GM12892 (cell line): ENCODE measurements at regions not wholly inside any gene's neighbourhood (a gene's known extent, or its start where the extent isn't known, plus 50 kb on each side); places are given as distances from the start of the nearest gene placed in this dataset.
A peak's percentile ranks its signal among the peaks of the same experiment; 100 is the strongest.

ENCODE experiments used
- DNase-seq: peaks from one replicate; pipeline ENCODE4 v3.0.0; 2011; ENCODE audit not compliant: insufficient read length
- FAIRE-seq: peaks from 2 replicates; lab custom pipeline; 2011; peaks lifted over from hg19 to GRCh38; lab: Jason Lieb, UNC
- POLR2A ChIP-seq: IDR thresholded peaks from 2 replicates; pipeline ENCODE4 v1.6.1; 2011; ENCODE audit warnings: low read depth, low read length, control low read depth
- POLR2AphosphoS5 ChIP-seq: IDR thresholded peaks from 2 replicates; pipeline ENCODE4 v1.6.1; 2011; ENCODE audit warnings: low read depth, low read length, control low read depth
- TAF1 ChIP-seq: IDR thresholded peaks from 2 replicates; pipeline ENCODE4 v1.6.1; 2011; ENCODE audit warnings: low read depth, mild to moderate bottlenecking, control low read depth, low read length, borderline replicate concordance

GRCh38 chr11:62025487-62026105 is 58.2 kb upstream of the FTH1 start:
- FAIRE-seq, result peak; percentile 17
- TF ChIP-seq TAF1 (no peak), POLR2A (no peak), POLR2AphosphoS5 (no peak)
- DNase-seq, result no peak

- TF ChIP-seq TAF1 (no peak), POLR2AphosphoS5 (no peak), POLR2A (no peak)
- DNase-seq, result no peak
- no peak for FAIRE-seq
Measured at GRCh38 chr11:62024936-62025486, 57.6 kb upstream of the FTH1 start.

DNA sequence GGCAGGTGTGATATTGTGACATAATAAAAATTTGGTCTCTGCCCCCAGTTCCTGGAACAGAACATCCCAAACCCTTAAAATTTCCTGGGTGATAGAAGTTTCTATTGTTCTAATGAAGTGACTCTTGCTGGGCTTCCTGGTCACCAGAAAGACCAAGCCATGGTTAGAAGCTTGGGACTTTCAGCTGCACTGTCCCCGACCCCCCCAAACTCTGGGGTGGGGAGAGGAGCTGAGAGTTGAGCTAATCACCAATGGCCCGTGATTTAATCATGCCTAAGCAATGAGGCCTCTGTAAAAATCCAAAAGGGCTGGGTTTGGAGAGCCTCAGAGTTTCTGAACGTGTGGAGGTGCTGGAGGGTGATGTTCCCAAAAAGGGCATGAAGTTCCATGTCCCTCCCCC is 54.8 kb upstream of the FTH1 start:
- no peak for DNase-seq
- FAIRE-seq, result no peak
- TF ChIP-seq TAF1 (no peak), POLR2AphosphoS5 (no peak), POLR2A (no peak)

GRCh38 chr11:62020661-62021060 is 53.2 kb upstream of the FTH1 start:
- TF ChIP-seq TAF1 (no peak), POLR2A (no peak), POLR2AphosphoS5 (no peak)
- DNase-seq (no peak), FAIRE-seq (no peak)

DNA sequence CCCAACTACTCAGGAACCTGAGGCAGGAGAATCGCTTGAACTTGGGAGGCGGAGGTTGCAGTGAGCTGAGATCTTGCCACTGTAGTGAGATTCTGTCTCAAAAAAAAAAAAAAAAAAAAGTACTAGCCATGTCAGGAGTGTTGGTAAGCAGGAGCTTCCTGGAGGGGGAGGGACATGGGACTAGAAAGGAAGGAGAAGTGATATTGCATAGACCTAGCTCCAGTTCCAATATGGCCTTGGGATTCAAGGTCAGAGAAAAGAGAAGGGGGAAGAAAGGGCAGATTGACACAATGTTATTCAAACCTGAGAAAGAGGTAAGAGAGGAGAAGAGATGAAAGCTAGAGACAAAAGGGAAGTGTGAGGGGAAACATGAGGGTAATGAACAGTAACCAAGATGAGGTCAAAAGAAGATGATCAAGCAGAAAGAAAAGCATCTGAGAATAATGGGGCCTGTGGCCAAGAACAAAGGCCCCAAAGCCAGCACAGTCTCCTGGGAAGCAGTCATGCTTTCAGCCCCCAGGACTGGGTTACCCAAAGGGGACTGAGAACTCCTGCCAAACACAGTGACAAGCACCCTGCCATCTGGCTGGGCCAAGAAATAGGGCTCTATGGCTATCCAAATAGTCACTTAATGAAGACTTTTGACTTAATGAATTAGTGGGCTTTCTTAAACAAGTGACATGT is 51.7 kb upstream of the FTH1 start:
- FAIRE-seq (no peak), DNase-seq (no peak)
- TF ChIP-seq POLR2A, result no peak
- no peak for TF ChIP-seq TAF1
- TF ChIP-seq POLR2AphosphoS5, result no peak

DNA sequence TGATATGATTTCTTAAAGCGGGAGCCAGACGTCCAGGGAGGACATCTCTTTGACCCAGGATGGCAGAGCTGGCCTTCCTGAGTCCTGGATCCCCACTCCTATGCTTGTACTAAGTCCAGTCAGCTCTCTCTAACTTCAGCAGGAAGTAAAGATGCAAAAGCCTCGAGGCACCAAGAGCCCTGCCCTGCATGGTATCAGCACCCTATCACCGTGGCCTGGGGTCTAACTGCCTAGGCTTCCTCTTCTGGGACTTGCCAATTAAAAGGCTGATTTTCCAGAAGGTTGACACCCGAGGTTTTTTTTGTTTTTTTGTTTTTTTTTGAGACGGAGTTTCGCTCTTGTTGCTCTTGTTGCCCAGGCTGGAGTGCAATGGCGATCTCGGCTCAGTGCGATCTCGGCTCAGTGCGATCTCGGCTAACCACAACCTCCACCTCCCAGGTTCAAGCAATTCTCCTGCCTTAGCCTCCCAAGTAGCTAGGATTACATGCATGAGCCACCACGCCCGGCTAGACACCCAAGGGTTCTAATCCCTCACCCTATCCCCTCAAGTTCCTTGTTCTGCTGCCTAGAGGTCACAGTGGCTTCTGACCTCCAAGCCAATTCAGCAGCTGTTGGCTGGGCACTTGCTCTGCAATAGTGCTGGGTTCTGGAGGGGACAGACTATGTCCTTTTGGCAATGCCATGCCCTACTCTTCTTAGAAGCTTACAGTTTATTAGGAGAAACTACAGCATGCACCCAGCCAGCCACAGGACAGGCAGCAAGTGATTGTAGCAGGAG is 50.6 kb upstream of the FTH1 start:
- FAIRE-seq, result no peak
- TF ChIP-seq TAF1 (no peak), POLR2AphosphoS5 (no peak), POLR2A (no peak)
- no peak for DNase-seq
